HG02588 (cell line): ENCODE measurements at regions not wholly inside any gene's neighbourhood (a gene's known extent, or its start where the extent isn't known, plus 50 kb on each side); places are given as distances from the start of the nearest gene placed in this dataset.

ENCODE experiments used
- ATAC-seq: cut with Tn5 transposase; IDR thresholded peaks from one replicate; pipeline ENCODE4 v1.9.1; 2021; ENCODE audit warnings: mild to moderate bottlenecking, moderate library complexity; ENCODE audit not compliant: unreplicated experiment

DNA sequence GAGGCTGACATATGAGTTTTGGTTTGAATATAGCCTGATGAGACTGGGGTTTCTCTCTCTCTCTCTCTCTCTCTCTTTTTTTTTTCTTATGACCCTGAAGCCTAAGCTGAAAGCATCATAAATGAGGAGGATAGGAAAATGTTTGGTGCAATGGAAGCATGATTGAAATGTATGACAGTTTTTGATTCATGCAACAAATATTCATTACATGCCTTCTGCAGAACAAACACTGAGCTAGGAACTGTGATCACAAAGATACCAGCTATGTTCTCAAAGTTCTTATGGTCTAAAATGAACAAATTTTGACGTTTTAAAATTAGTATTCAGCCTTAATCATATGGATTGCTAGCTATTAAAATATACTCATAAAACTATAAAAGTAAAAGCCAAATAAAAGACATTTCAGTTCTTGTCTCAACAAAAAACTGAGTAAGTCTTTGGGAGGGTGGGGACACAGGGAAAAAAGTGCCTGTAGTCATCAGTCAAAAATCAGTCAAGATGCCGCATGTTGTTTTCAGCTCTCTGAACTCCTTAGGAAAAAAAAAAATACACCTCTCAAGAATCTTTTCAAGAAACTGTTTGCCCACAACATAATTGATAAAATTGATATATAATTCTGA is 57.2 kb downstream of the NKX6-1 start:
- no peak for ATAC-seq

DNA sequence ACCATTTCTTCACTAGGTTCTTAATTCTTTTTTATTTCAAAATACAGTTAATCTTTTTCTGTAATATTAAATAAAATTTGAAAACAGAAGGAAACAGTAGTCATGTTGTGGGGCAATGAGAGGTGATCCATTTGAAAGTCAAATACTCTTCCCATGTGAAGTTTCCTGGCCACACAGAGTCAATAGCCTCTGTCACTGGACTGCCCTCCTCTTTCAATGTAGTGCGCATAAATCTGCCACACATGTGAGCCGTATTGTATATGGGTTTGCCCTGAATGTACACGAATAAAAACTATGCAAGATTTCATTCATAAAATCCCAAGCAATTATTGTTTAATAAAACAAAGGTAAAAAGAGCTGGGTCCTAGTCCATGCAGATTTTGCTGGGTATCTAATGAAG is 59.1 kb downstream of the NKX6-1 start:
- ATAC-seq, result no peak

DNA sequence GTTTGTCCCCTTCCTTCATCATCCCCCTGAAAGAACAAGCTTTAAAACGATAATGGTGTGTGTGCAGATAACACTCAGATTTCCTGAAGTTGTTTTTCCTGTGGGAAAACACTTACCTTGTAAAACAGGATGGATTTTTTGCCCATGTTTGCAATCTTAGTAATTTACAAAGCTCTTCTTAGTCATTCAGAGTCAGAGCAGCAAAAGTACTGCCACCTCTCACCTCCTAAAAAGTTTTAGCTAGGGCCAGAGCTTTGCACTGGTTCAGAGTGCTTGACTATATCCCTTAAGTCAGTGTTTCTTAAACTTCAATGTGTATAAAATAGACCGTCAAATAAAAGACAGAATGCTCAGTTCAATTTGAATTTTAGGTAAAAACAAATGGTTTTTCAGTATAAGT is 62.3 kb downstream of the NKX6-1 start:
- ATAC-seq, result no peak

DNA sequence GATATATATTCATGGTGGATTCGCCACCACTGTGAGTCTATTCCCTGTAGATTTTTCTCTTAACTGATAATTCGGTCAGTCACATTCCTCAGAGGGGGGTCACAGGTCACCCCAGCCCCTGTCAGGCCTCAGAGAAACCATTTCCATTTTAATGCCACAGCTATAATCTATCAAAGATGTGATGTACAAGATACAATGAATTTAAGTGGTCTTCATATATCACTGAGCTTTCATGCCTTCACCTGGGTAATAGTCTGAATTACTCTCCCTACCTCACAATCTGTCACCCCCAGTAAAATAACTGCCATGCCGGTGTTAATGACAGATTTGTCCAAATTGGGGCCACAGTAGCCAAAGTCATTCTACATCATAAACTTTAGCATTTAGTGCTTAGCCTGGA is 64.7 kb downstream of the NKX6-1 start:
- no peak for ATAC-seq

DNA sequence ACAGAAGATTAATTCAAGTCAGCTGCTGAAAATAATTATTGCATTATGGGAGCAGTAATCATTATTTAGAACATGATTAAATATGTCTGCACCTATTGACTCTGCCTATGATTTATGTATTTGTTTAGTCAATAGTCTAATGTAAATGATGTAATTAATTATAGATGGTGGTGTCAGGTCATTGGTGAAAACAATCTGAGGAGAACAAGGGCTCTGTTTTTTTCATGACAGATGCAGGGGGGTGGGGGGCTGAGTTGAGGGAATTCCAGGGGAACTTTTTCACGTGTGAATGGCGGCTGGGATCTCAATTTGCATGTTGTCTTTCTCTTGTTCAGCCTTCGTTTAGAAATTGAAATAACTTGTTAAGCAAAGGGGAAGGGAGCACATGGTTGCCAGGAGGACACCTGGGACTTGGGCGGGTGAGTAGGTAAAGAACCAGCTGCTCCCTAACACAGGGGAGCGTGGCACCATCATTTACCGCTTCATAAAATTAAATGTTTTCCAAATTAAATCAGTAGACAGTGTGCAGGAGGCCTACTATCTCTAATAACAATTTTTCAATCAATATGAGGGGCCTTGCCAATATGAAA is 65.4 kb downstream of the NKX6-1 start:
- ATAC-seq, result no peak

DNA sequence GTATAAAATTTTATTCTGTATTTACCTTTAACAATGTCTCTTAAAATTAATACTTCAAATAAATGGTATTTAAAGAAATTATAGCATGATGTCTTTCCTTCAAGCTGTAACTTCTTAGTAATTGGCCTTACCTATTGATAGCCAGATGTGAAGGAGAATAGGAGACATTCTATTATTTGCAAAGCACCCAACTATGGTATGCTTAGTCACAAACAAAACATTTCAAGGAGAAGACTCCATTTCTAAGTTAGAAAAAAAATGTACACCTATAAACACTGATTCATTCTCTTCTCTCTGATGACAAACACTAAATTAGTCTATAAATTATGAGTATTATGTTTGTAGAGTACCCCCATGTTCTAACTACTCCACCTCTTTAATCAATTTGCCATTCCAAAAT is 66.4 kb downstream of the NKX6-1 start:
- no peak for ATAC-seq

DNA sequence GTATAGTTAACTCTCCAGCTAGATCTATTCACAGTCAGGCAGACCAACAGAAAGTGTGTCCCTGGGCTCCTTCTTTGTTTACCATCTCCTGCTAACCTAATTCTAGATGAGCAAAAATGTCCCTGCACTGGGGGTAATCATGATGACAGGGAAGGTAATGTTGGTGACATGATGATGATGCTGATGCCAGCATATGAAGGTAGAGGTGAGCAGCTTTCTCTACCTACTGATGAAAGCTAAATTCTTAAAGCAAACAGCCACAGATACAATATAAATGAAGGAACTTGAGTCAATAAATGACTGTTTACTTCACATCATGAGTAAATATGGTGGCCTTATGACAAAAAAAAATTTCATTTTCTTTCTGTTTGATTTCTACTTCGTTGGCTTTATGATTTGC is 78.5 kb downstream of the NKX6-1 start:
- no peak for ATAC-seq

DNA sequence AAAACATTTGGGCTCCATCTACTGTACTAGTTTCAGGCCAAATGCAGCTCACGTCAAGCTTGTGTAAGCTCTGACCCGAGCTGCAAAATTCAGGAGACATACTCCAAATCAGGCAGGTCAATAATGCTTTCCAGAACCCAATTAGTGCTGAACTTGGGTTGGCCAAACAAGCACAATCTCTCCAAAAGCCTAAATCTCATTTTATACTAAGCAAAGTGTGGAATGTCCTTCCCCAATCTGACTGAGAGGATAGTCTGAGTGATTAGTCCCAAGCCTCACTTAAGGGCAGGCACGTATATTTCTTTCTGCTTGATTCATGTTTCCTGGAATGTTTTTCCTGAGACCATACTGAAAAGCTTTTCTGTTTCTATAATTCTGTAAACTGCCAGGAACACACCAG is 79.9 kb downstream of the NKX6-1 start:
- no peak for ATAC-seq

DNA sequence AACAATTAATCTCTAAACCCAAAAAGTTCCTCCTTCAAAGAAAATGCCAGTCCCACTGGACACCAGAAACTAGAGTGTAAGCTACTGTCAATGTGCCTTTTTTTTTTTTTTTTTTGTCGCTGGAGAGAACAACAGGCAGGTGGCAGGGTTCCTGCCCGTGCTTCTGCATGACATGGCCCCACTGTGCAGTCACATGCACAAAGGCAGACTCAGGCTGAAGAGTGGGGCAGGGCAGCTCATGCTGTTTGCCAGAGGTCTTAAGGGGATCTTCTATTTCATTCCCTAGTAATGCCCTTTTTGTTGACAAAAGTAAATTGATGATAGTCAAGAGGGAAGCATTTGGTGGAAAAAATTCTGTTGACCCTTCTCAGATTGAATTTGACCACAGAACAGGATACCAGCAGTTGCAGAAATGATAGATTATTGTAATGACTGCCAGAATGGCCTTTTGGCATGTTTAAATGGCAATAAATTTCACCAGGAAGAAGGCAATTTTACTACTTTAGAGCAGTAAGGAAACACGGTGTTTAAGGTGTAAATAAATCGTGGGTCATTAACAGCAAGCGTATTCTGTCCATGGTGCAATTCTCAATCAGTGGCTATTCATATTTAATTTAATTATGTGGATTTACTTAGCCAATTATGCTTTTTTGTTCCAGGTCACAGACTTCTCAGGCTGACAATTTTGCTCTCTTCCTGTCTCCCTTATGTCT is 80.9 kb downstream of the NKX6-1 start:
- ATAC-seq, result no peak

DNA sequence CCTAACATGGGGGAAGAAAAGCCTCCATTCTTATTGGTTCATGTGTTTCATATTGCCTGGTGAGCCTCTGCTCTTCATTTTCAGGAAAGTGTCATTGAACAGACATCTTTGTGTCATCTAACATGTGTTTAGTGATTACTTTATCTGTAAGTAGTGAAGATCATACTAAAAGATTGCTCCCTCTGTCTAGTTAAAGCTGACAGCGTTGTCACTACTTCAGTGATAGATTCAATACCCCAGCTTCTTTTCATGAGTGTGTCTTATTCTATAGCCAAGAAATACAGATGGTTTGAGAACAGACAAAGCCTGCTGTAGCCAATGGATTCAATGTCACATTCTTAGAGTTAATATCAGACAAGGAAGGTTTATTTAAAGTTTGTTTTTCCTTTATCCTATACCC is 85.1 kb downstream of the NKX6-1 start:
- no peak for ATAC-seq

DNA sequence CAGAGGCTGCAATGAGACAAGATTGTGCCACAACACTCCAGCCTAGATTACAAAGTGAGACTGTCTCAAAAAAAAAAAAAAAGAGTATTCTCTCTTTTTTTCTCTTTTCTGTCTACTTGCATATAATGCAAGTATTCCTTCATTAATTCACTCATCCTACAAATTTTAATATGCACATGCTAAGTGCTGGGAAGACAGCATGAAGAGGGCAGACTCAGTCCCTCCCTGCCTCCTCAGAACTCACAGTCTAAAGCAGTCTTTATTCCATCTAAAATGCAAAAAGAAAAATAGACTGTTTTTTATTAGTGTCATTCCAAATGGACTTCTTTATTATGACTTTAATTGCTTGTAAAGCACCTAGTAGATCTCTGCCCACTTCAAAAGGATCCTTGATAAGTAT is 85.6 kb downstream of the NKX6-1 start:
- ATAC-seq, result no peak

DNA sequence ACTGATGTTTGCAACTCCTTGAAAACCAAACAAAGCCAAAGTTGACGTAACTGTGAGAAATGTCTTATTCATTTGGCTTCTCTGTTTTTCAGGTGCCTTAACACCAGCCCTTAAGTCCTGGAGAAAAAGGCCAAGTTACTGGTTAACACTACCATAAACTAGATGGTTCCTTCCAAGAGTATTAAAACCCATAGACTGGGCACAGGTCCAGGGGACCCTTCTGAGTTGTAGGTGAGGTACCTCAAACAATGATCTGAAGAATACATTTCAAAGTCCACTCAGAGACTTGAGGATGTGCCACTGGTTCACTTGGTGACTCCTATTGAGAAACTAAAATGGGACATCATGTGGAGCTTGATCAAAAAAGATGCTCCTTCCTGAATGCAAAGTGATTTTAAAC is 87.0 kb downstream of the NKX6-1 start:
- no peak for ATAC-seq

DNA sequence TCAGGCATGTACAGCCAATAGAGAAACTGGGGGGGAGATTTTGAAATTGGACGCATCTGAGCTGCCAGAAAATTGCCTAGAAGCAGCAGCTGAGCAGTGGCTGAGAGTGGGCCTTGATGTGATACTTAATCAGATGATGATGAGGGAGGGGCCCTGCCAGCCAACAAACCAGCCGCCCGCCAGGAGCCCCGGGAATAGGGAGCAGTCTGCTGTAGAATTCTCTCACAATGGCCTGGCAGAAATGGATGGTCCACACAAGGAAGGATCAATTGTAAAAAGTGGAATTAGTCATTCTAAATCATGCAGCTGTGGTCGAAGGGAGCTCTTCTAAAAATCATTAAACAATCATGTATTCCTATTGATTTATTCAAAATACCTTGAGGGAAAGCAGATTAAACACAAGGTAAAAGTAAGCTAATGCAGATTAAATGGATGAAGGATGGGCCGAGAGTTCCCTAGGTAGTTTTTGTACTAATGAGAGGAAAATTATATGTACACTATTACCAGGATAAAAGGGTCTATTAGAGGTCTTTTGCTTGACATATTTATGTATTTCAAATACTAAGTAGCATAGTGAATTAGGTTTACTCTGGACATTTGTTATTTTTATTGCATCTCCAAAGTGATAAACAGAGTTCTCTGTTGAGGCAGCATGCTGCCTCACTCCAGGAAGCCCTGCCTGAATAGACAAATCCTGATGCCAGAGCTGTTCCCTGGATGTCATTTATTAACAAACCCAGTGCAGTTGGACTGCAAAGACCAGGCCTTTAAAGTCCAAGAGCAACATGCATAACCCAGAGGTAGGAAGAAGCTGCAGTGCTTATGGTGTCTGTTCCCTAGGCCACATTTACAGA is 91.3 kb downstream of the NKX6-1 start:
- no peak for ATAC-seq

DNA sequence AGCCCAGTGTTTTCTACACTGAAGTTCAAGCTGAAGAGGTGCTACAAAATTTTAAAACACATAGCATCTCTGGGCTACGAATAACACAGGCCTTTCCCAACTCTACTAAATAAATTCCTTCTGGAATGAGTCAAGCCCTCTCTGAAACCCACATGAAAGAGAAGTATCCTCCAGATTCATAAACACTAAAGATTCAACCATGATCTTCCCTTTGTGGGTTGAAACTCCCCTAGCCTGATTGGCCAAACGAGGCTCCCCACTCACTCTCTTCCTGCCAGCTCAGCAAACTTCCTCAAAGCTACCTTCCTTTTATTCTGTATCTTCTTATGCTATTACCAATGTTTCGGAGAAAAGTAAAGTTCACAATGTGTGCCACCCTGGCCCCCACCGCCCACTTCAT is 95.4 kb downstream of the NKX6-1 start:
- ATAC-seq, result no peak

DNA sequence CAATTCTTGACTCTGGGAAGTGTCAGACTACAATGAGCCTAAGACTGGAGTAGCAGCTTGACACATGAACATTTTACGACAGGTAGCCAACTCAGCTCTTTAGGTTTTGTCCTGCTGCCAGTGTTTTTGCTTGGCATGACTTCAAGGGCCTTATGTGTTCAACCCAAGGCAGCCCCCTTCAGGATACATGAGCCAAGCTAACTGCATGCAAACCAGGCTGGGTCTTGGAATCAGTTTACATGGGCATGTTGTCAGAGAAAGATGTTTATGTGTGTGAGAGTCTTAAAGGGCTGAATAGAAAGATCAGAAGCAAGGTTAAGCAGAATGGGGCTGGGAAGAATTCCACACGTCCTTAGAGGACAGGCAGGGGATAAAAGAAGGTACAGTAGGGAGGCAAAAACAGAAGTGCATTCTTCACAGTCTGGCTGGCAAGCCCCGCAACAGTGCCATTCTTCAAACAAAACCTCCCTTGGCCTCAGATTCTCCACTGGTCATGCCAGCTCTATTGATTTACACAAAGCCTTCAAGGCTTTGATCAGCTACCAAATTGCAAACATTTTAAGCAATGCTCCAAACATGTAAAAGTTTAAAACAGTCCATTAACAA is 97.3 kb downstream of the NKX6-1 start:
- ATAC-seq, result no peak

DNA sequence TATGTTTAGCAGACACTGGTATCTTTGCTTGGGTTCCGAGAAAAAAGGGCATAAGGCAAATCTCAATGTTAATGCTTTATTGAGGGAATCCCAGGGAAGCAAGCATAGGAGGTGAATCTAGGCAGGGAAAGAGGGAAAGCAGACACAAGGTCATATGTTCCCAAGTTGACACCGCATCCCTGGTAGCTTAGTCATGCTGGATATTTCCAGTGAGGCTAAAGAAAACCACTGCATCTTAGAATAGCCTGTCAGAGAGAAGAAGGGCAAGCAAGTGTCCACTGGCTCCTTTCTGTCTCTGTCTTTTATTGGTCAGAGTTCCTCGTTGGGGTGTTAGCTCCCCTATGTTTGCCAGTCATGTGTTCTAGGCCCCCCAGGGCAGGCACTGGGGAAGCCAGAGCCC is 104.7 kb downstream of the NKX6-1 start:
- ATAC-seq, result no peak

DNA sequence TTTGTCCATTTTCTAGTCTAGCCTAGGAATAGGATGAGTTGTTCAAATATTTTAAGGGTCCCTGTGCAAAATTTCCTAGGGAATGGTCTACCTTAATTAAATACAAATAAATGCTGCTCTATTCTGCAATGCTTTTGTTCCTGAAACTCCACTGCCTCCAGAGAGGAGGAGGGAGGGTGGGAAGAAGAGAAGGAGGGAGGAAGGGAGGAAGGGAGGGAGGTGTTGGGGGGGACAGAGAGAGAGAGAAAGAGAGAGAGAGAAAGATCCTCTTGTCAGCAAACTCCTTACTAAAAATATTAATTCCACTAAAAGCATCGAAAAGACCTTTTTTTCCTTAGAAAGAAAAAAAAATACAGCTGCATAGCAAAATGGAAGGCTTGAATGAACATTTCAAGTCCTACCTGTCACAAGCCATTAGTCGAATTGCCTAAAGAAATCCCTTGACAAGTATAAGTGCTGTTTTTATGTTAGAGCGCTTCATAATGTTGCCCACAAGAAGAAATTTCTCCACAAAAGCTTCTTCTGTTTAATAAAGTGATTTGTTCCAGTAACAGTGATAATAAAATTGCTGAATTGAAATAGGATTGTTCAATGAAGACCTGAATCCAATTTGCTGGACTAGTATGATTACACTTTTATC is 106.0 kb downstream of the NKX6-1 start:
- ATAC-seq, result no peak

DNA sequence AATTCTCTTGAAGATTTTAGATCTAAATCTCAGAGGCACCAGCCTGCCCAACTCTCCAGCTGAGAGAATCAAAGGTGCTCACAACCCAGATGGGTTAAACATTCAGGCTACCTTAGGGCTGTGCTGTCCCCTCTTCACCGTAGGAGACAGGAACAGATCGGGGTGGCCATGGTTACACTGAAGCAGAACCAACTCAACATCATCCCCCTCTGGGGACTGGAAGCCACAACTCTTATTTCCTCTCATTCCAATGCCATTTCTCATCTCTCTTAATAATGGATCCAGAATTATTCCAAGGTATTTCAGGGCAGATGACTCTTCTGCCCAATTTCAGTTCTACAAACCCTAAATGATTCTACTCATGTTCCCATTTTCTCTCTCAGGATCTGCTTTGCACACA is 109.7 kb downstream of the NKX6-1 start:
- ATAC-seq, result no peak

DNA sequence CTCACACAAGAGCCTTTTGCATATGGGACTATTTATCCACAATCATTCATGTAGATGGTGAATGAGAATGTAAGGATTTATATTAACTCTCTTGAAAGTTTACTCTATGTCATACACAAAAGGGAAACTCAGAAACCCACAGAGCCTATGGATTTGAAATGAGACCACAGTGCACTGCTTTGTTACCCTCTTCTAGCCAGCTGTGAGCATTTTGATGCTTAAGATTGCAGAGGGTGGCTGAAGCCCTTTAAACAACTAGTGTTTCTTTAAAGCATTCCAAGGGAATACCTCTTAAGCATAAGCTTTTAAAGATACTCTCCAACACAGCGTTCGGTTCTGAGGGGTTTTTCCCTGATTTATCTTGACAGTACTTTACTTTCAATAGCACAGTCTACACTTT is 113.9 kb downstream of the NKX6-1 start:
- no peak for ATAC-seq

DNA sequence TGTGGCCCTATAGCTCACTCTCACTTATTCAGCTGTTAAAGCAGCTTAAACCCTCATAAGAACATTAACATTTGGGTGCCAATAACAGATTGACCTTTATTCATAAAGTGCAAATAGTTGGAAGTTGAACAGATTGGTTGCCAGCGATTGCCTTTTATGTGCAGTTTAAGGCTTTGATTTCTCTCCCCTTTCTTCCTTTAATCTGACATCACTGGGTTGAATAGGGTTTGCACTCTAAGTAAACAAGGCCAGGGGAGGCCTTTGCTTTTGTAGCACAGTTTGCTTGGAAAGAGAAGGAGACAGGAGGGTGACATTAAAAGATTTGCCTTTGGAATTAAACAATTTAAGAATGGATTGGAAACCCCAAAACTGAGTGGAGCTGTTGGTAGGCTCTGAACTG is 114.3 kb downstream of the NKX6-1 start:
- no peak for ATAC-seq

DNA sequence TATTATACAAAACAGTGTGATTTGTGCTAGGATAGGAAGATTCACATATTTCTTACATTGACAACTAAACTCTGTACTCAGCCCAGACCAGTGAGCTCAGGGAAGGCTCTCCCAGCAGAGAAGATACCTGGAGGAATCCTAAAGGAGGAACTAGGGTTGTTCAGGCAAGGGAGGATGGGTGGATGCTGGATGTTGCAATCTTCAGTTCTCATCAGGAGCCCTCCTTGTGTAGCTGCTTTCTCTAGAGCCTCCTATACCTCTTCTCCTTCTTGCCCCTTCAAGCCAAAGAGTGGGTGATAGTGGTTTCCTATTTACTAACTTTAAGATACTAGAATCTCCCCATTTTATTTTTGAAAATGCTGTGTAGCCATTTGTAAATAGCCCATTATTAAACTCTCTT is 117.3 kb downstream of the NKX6-1 start:
- ATAC-seq, result no peak
